Posterior vena cava (tissue), 2 donors: ENCODE measurements at regions not wholly inside any gene's neighbourhood (a gene's known extent, or its start where the extent isn't known, plus 50 kb on each side); places are given as distances from the start of the nearest gene placed in this dataset.
"Not testable (repeated sequence)": the region's sequence is repeated elsewhere in the genome, so short reads cannot be mapped to it uniquely, and the experiment has no call there.

Source experiments
- DNase-seq: peaks from one replicate; pipeline ENCODE4 v3.0.0-alpha.2; 2020; ENCODE audit warnings: low spot score
- intact Hi-C, 2 donors: fragments of 100-400 bp; cut with DNase I; formaldehyde crosslinking; loops; one replicate each; pipeline versions ENCODE4 v1.14.1 to v1.14.2; 2022 to 2023
- donor health status: DM: yes; HTN: yes; CAD: no.
- donor health status: DM: yes; HTN: yes; CAD: no.

GRCh38 chr2:175836361-175836760 is 165.7 kb downstream of the LNPK start:
- intact Hi-C loops, result loop anchor here in 1 of 2 donors (5.0 kb wide), 1 partner anchor 1271 kb away; no protein-coding TSS in a partner anchor
- no peak for DNase-seq

- no peak for DNase-seq
- intact Hi-C loops, result no loop called here
Measured at GRCh38 chr2:175834477-175834876, 167.6 kb downstream of the LNPK start.

- intact Hi-C loops, result no loop called here
Measured at GRCh38 chr2:175832866-175833265, 169.2 kb downstream of the LNPK start.

GRCh38 chr2:175829741-175830140 is 172.3 kb downstream of the LNPK start:
- intact Hi-C loops, result loop anchor here in 1 of 2 donors (10.0 kb wide), 1 partner anchor 135 kb away; no protein-coding TSS in a partner anchor

More at GRCh38 chr2:175832866-175833265, 169.2 kb downstream of the LNPK start:
- no peak for DNase-seq

GRCh38 chr2:175827856-175828255 is 174.2 kb downstream of the LNPK start:
- intact Hi-C loops, result loop anchor here in 1 of 2 donors (10.0 kb wide), 1 partner anchor 133 kb away; no protein-coding TSS in a partner anchor
- DNase-seq, result no peak

More at GRCh38 chr2:175829741-175830140, 172.3 kb downstream of the LNPK start:
- no peak for DNase-seq

- DNase-seq, result no peak
- intact Hi-C loops, result loop anchor here in 1 of 2 donors (10.0 kb wide), 1 partner anchor 129 kb away; no protein-coding TSS in a partner anchor
Measured at GRCh38 chr2:175824243-175824642, 177.8 kb downstream of the LNPK start.

- DNase-seq, result no peak
- intact Hi-C loops, result loop anchor here in 1 of 2 donors (10.0 kb wide), 1 partner anchor 129 kb away; no protein-coding TSS in a partner anchor
Measured at GRCh38 chr2:175823707-175824073, 178.4 kb downstream of the LNPK start.

- no peak for DNase-seq
- intact Hi-C loops, result loop anchor here in 1 of 2 donors (10.0 kb wide), 1 partner anchor 128 kb away; no protein-coding TSS in a partner anchor
Measured at GRCh38 chr2:175823002-175823706, 178.9 kb downstream of the LNPK start.

- DNase-seq, result no peak
- intact Hi-C loops, result no loop called here
Measured at GRCh38 chr2:175817221-175817620, 184.8 kb downstream of the LNPK start.

- DNase-seq, result no peak
- intact Hi-C loops, result no loop called here
Measured at GRCh38 chr2:175815537-175815936, 186.5 kb downstream of the LNPK start.

- intact Hi-C loops, result no loop called here
- no peak for DNase-seq
Measured at GRCh38 chr2:175811971-175812370, 190.1 kb downstream of the LNPK start.

- no peak for DNase-seq
- intact Hi-C loops, result no loop called here
Measured at GRCh38 chr2:175808858-175809257, 193.2 kb downstream of the LNPK start.

- no peak for DNase-seq
- intact Hi-C loops, result no loop called here
Measured at GRCh38 chr2:175808078-175808477, 194.0 kb downstream of the LNPK start.

- DNase-seq, result no peak
- intact Hi-C loops, result no loop called here
Measured at GRCh38 chr2:175807031-175807873, 194.8 kb downstream of the LNPK start.

- intact Hi-C loops, result no loop called here
- no peak for DNase-seq
Measured at GRCh38 chr2:175806570-175806969, 195.5 kb downstream of the LNPK start.

- DNase-seq, result no peak
- intact Hi-C loops, result no loop called here
Measured at GRCh38 chr2:175806125-175806490, 196.0 kb downstream of the LNPK start.

- intact Hi-C loops, result no loop called here
- DNase-seq, result no peak
Measured at GRCh38 chr2:175805442-175806124, 196.5 kb downstream of the LNPK start.

GRCh38 chr2:175804122-175804521 is 197.9 kb downstream of the LNPK start:
- no peak for DNase-seq

GRCh38 chr2:175796422-175796821 is 205.6 kb downstream of the LNPK start:
- intact Hi-C loops, DNase-seq: not testable (repeated sequence)

More at GRCh38 chr2:175804122-175804521, 197.9 kb downstream of the LNPK start:
- intact Hi-C loops, result no loop called here

- no peak for DNase-seq
- intact Hi-C loops, result no loop called here
Measured at GRCh38 chr2:175793648-175794047, 208.4 kb downstream of the LNPK start.
